ENCODE measurements at regions not wholly inside any gene's neighbourhood (a gene's known extent, or its start where the extent isn't known, plus 50 kb on each side); places are given as distances from the start of the nearest gene placed in this dataset.

GRCh38 chr12:125205386-125205785, 140.2 kb downstream of the AACS start:
- Histone ChIP-seq H3K9me2 (ENCODE audit: insufficient read depth) (no peaks in the 10 kb centered on the region), H3K4me1 (replicated peaks; ENCODE audit: insufficient read depth) (no peaks in the 10 kb centered on the region), H3K36me3 (ENCODE audit: low read depth) (no peaks in the 10 kb centered on the region), H3K27me3 (ENCODE audit: insufficient read depth, low read depth) (peaks cover 70% of the 10 kb centered on the region), H3F3A (ENCODE audit: insufficient read depth, low read depth) (no peaks in the 10 kb centered on the region), H4K20me1 (ENCODE audit: insufficient read depth) (no peaks in the 10 kb centered on the region), H3K9me3 (ENCODE audit: insufficient read depth, low read depth) (no peaks in the 10 kb centered on the region), H3K4me2 (no peak overlapping the region), H3K4me3 (no peak overlapping the region), H3K27ac (no peak overlapping the region), H2AFZ (no peak overlapping the region), H3K79me2 (ENCODE audit: low read depth) (no peaks in the 10 kb centered on the region)
- BruUV-seq (replicated peaks): no TSS peak
- ChIA-PET CTCF (no interaction called here), POLR2A (ENCODE audit: unreplicated experiment) (no interaction called here)
- intact Hi-C loops (cut with micrococcal nuclease; ENCODE audit: unreplicated experiment): no loop called here
- DNase-seq: no peak
- TF ChIP-seq EZH2 (IDR thresholded peaks at IDR 0.05; ENCODE audit: low read depth) (no peak), CTCF (conservative IDR thresholded peaks at IDR 0.05) (no peak)

- H3K36me3 ChIP-seq (ENCODE audit: low read depth): no peaks in the 10 kb centered on the region
- H3K9me2 ChIP-seq (ENCODE audit: insufficient read depth): no peaks in the 10 kb centered on the region
- no peaks in the 10 kb centered on the region for H4K20me1 ChIP-seq (ENCODE audit: insufficient read depth)
- H3K4me3 ChIP-seq: no peak overlapping the region
- ChIA-PET CTCF (no interaction called here), POLR2A (ENCODE audit: unreplicated experiment) (no interaction called here)
- no peak overlapping the region for H3K4me2 ChIP-seq
- H3K9me3 ChIP-seq (ENCODE audit: insufficient read depth, low read depth): no peaks in the 10 kb centered on the region
- TF ChIP-seq CTCF (conservative IDR thresholded peaks at IDR 0.05) (no peak), EZH2 (IDR thresholded peaks at IDR 0.05; ENCODE audit: low read depth) (no peak)
- H3K27me3 ChIP-seq (ENCODE audit: insufficient read depth, low read depth): peaks cover 73% of the 10 kb centered on the region
- no peak for DNase-seq
- H3K79me2 ChIP-seq (ENCODE audit: low read depth): no peaks in the 10 kb centered on the region
- H3F3A ChIP-seq (ENCODE audit: insufficient read depth, low read depth): no peaks in the 10 kb centered on the region
- no TSS peak for BruUV-seq (replicated peaks)
- no peak overlapping the region for H2AFZ ChIP-seq
- intact Hi-C loops (cut with micrococcal nuclease; ENCODE audit: unreplicated experiment): no loop called here
- H3K27ac ChIP-seq: no peak overlapping the region
- no peaks in the 10 kb centered on the region for H3K4me1 ChIP-seq (replicated peaks; ENCODE audit: insufficient read depth)
Observed at GRCh38 chr12:125206711-125207110, 141.5 kb downstream of the AACS start.

DNA sequence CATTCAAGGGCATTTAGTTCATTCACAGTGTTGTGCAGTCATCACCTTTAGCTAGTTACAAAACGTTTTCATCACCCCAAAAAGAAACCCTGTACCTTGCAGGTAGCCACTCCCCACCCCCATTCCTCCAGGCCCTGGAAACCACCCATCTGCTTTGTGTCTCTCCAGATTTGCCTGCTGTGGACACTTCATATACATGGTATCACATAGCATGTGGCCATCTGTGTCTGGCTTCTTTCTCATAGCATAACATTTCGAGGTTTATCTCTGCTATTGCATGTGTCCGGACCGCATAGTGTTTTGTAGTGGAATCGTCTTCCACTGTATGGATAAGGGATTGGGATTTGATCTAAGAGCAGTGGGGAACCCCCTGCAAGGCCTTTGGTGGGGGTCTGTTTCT, 143.1 kb downstream of the AACS start:
- Histone ChIP-seq H3K9me2 (ENCODE audit: insufficient read depth) (no peaks in the 10 kb centered on the region), H3K9me3 (ENCODE audit: insufficient read depth, low read depth) (no peaks in the 10 kb centered on the region), H2AFZ (no peak overlapping the region), H3K79me2 (ENCODE audit: low read depth) (no peaks in the 10 kb centered on the region), H3K4me2 (no peak overlapping the region), H3F3A (ENCODE audit: insufficient read depth, low read depth) (no peaks in the 10 kb centered on the region), H3K4me1 (replicated peaks; ENCODE audit: insufficient read depth) (no peaks in the 10 kb centered on the region), H3K27me3 (ENCODE audit: insufficient read depth, low read depth) (peaks cover 82% of the 10 kb centered on the region), H3K27ac (no peak overlapping the region), H3K4me3 (no peak overlapping the region), H3K36me3 (ENCODE audit: low read depth) (no peaks in the 10 kb centered on the region), H4K20me1 (ENCODE audit: insufficient read depth) (no peaks in the 10 kb centered on the region)
- POLR2A ChIA-PET (ENCODE audit: unreplicated experiment): no interaction called here
- CTCF ChIA-PET: interaction anchor here (1.0 kb wide), 1 partner anchor 28 kb away, joined by 3 read pairs; no protein-coding TSS in a partner anchor
- TF ChIP-seq CTCF (conservative IDR thresholded peaks at IDR 0.05) (no peak), EZH2 (IDR thresholded peaks at IDR 0.05; ENCODE audit: low read depth) (no peak)
- no TSS peak for BruUV-seq (replicated peaks)
- intact Hi-C loops (cut with micrococcal nuclease; ENCODE audit: unreplicated experiment): no loop called here
- no peak for DNase-seq
